ENCODE measurements at regions not wholly inside any gene's neighbourhood (a gene's known extent, or its start where the extent isn't known, plus 50 kb on each side); places are given as distances from the start of the nearest gene placed in this dataset.

DNA sequence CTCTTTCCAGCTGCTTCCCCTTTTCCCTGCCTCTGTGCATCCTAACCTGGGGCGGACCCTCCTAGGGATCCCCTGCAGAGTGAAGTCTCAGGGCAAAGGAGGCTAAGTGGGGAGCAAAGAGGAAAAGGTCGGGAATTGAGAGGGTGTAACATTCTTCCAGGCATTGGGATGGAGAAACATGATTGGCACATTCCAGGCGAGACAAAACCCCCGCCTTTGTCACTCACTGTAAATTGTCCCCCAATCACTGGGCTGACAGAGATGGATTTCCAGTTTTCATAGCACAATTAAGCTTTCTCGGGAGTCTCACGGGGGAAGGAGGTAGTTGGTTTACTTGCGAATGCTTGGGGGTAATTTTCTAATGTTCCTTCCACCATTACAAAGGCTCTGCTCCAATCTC lies 74.9 kb downstream of the MIAT start:
- DNase-seq: no peak

DNA sequence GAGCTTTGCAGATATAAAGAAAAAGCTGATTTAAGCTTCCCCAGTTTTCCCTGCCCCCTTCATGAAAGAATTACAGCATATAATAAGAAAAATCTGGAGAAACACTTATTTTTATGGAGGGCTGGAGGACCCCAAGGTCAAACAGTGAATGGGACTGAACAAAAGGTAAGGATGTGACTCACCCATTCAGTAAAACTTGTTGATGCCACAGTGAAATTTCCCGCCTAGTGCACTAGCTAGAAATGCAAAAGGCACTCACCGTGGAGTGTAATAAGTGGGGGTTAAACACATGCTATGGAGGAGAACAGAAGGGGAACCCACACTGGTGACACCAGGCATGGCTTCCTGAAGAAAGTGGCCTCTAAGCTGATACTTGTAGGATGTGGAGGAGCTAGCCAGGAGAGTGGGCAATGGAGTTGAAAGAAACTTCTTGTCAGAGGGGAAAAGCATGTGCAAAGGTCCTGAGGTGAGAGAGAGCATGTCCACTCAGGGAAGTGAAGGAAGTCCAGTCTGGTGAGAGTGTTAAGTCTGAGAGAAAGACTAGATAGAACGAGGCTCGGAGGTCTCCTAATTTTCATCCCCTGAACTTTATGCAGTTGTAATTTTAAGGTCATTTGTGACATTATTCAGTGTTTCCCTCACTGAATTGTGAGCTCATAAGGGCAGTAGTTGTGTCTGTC lies 77.1 kb downstream of the MIAT start:
- no peak for DNase-seq

- no peak for DNase-seq
Observed at GRCh38 chr22:26735019-26735409, 77.6 kb downstream of the MIAT start.

GRCh38 chr22:26737262-26737661 lies 79.9 kb downstream of the MIAT start:
- DNase-seq: no peak

- DNase-seq: no peak
Observed at GRCh38 chr22:26740253-26740652, 82.9 kb downstream of the MIAT start.

DNA sequence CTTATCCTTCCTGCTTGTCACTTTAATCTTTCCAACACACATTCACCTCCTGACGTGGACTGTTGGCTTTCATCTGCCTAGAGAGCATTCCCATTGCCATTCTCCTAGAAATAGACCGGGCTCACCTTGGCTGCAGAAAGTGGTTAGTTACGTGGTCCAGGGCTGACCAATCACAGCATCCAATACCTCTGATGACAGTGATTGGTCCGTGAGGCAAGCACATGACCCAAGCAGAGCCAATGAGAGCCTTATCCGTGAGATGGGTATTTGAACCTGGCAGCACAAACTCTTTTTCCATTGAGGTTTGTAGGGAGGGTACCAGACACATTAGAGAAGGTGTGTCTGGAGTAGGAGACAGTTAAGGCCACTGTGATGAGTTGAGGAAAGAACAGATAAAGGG lies 85.8 kb downstream of the MIAT start:
- DNase-seq: no peak

GRCh38 chr22:26744892-26745808 lies 87.8 kb downstream of the MIAT start:
- no peak for DNase-seq

DNA sequence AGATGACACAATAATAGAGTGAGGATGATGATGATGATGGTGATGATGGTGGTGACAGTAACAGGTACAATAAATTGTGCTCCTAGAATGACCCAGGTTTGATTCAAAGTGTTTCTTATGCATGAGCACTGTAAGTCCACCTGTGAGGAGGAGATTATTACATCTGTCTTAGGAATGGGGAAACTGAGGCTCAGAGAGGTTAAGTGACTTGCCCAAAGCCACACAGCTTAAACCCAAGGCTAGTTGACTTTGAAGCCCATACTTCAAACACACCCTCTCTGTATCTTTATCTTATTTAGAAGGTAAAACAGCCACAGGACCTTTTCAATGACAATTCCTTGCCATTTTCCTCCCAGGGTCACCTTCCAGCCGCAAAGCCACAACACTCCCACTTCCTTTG lies 88.9 kb downstream of the MIAT start:
- DNase-seq: no peak

DNA sequence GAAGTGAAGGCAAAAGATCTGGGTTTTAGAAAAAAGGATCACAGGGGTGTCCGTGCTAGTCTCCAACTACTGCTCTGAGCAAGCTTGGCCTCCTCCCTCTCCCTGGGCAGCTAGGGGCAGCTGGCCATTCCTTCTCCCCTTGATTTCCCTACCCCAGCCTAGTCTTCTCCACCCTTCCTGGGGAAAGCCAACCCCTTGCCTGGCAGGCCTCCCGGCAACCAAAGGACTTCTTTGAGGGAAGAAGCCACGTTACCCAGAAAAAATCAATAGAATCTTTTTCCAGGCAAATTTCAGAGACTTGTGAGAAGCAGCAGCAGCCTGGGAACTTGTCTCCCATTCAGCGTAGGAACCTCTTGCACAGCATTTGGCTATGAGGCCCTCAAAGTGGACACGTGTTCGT lies 91.5 kb downstream of the MIAT start:
- no peak for DNase-seq

- DNase-seq: no peak
Observed at GRCh38 chr22:26751217-26751616, 93.8 kb downstream of the MIAT start.

- no peak for DNase-seq
Observed at GRCh38 chr22:26753125-26753862, 95.9 kb downstream of the MIAT start.

DNA sequence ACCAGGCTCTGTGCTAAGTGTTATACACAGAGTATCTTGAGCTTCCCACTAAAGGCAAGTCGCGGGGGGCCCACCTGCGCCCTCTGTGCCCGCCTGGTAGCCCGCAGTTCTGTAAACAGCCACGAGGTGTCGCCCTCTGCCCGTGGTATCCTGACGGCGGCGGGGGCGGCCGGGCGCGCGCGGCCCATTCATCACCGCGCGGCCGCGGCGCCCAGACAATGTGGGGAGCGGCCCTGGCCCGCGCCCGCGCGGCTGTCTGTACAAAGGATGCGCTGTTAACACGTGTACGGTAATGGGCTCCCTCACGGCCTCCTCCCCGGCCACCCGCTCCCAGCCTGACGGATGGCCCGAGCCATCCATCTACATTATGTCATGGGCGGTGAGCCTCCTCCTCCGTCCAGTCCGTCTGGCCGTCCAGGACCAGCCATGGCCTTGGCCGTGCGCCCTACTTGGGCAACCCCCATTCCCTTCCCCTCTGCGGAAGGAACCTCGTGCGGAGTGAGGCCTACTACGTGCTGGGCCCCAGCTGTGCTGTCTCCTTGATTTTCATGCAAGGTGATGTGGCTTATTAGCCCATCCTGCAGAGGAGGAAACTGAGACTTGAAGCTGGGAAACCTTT lies 99.4 kb downstream of the MIAT start:
- DNase-seq: peak; percentile 25

GRCh38 chr22:26757496-26757895 lies 100.1 kb downstream of the MIAT start:
- no peak for DNase-seq

GRCh38 chr22:26762503-26763472 lies 105.4 kb downstream of the MIAT start:
- DNase-seq: no peak

DNA sequence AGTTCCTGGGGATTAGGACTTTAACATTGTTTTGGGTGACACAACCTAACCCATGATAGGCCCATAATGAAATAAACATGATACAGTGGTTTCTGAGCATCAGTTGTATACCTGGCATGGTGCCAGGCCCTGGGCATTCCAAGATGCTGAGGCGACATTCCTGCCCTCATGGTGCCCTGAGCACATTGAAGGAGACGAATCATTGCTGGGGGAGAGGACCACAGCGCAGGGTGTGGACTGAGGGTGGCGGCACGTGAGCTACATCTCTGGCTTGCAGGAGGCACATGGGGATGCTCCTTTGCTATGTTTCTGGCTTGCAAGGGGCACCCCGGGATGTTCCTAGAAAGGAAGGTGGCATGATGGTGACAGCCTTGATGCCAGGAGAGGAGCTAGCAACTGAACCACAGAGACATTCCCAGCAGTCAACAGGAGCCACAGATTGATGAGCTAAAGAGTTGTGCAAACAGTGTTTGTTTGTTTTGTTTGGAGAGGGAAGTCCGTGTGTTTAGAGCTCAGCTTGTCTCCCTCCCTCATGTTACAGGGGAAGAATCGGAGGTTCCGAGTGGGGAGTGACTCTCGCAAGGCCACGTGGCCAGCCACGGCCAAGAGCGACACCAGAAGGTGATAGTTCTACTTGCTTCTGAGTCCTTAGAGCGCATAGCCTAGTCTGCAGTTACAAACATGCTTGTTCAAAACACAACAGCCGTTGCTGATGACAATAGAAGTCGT lies 106.4 kb downstream of the MIAT start:
- DNase-seq: no peak

DNA sequence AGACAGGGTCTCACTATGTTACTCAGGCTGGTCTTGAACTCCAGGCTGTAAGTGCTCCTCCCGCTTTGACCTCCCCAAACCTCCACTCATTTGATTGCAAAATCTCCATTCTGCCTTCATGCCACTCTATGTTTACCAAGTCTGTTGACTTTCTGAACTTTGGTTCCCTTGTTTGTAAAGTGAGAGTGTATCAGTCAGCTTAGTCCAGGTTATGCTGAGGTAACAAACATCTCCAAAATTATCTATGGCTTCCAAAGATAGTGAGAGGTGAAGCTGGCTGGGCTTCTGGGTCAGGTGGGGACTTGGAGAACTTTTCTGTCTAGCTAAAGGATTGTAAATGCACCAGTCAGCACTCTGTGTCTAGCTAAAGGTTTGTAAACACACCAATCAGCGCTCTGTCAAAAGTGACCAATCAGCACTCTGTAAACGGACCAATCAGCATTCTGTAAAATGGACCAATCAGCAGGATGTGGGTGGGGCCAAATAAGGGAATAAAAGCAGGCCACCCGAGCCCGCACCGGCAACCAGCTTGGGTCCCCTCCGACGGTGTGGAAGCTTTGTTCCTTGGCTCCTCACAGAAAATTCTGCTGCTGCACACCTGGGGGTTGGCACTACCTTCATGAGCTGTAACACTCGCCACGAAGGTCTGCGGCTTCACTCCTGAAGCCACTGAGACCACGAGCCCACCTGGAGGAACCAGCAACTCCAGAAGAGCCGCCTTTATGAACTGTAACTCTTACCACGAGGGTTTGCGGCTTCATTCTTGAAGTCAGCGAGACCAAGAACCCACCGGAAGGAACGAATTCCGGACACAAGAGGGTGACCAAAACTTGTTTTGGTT lies 109.3 kb downstream of the MIAT start:
- DNase-seq: no peak

- no peak for DNase-seq
Observed at GRCh38 chr22:26767351-26768155, 110.2 kb downstream of the MIAT start.

- DNase-seq: no peak
Observed at GRCh38 chr22:26768156-26768515, 110.7 kb downstream of the MIAT start.

- no peak for DNase-seq
Observed at GRCh38 chr22:26768952-26769351, 111.6 kb downstream of the MIAT start.

All from stimulated activated CD4-positive, alpha-beta T cell treated with anti-CD3 and anti-CD28 coated beads, Interleukin-1b, Interleukin-23, amount 100 ng/mL, for 48 hours (primary cell).